DMS 273 (cell line): ENCODE measurements at regions not wholly inside any gene's neighbourhood (a gene's known extent, or its start where the extent isn't known, plus 50 kb on each side); places are given as distances from the start of the nearest gene placed in this dataset.
"Not testable (repeated sequence)": the region's sequence is repeated elsewhere in the genome, so short reads cannot be mapped to it uniquely, and the experiment has no call there.

Experiments used
- DNase-seq: peaks from one replicate; lab custom pipeline; 2025; ENCODE audit not compliant: unreplicated experiment; lab: John Stamatoyannopoulos, UW

DNA sequence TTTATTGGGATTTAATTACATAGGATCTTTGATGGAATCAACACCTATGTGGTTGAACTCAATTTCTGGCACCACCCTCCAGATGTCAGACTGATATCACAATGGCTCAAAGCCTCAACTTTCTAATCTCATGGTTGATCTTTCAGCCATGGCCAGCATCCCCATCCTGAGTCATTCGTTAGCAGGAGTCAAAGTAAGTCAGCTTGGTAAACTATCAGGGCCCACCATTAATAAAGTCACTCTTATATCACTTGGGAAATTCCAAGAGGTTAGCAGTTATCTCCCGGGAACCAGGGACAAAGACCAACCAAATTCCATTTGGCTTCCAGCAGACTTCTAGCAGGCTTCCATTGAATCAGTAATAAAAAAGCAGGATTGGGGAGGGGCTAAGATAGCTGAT is 50.7 kb upstream of the TNFSF4 start:
- DNase-seq, result no peak

DNA sequence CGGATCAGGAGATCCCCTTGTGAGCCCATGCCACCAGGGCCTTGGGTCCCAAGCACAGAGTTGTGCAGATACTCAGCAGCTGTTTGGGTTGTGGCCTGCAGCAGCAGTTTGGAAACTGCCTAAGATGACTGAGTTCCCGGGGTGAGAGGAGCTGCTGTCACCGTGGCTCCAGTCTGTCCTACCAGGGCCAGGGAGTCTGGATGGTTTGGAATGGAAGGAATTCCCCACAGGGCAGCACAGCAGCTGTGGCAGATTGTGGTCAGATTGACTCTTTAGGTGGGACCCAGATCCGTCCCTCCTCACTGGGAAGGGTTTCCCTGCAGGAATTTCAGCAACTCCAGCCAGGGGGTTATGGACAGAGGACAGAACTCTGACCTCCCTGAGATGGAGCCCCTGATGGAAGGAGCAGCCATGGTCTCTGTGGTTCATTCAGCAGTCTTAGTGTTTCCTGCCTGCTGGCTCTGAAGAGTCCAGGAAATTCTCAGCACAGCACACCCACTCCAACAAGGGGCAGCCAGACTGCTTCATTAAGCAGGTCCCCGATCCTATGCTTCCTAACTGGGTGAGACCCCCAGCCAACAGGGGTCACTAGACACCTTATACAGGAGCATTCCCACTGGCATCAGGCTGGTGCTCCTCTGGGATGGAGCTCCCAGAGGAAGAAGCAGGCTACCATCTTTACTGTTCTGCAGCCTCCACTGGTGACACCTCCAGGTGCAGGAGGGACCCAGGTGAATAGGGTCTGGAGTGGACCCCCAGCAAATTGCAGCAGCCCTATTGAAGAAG is 51.5 kb upstream of the TNFSF4 start:
- no peak for DNase-seq

DNA sequence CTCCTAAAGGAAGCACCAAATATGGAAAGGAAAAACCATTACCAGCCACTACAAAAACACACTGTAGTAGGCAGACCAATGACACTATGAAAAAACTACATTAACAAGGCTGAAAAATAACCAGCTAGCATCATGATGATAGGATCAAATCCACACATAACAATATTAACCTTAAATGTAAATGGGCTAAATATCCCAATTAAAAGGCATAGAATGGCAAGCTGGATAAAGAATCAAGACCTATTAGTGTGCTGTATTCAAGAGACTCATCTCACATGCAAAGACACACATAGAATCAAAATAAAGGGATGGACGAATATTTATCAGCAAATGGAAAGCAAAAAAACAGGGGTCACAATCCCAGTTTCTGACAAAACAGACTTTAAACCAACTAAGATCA is 53.2 kb upstream of the TNFSF4 start:
- not testable (repeated sequence) for DNase-seq

DNA sequence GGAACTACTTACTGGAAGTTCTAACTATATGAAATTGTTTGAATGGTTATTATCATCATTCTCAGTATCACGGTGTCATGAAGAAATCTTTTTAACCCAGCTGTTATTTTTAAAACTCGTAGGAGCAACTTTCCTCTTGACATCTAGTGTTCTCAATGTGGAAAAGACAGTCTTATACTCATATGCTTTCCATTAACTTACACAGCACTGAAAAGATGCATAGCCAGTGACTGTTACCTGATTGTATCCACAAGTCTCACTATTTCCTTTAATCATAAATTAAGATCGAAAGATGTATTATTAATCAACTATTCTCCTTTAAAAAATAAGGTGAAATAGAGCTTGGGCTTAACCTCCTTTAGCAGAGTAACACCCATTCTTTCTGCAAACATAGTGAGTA is 59.7 kb upstream of the TNFSF4 start:
- DNase-seq, result no peak

DNA sequence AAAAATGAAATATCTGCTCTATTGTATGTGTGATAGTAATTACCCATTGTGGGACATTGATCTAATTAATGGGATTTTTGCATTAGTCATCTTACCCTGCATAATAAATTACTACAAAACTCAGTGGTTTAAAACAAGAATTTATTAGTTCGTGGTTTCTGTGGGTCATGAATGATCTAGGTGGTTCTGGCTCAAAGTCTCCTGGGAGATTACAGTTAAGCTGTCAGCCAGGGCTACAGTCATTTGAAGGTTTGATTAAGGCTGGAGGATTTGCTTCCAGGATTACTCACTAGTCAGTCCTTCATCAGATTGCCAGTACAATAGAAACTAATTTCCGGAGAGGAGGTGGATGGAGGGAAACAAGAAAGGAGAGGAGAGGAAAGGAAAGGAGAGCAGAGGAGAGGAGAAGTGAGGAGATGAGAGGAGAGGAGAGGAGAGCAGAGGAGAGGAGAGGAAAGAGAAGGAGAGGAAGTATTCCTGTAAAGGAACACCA is 60.4 kb upstream of the TNFSF4 start:
- no peak for DNase-seq

DNA sequence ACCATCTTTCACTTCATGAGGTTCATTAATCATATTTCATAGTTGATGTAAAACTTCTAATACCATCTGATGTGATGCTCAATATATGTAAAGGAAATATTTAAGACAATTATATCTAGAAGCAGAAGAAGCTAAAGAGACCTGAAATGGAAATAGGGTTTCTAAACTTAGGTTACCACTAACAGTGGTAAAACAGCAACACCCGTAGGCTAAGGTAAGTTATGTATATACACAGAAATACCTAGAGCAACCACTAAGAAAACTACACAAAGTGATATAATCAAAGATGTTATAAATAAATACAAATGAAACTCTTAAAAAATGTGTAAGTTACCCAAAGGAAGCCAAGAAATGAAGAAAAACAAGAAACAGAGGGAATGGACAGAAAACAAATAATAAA is 61.1 kb upstream of the TNFSF4 start:
- DNase-seq, result no peak

GRCh38 chr1:173268786-173269277 is 61.7 kb upstream of the TNFSF4 start:
- no peak for DNase-seq

GRCh38 chr1:173269490-173270230 is 62.5 kb upstream of the TNFSF4 start:
- no peak for DNase-seq

GRCh38 chr1:173270243-173270642 is 63.1 kb upstream of the TNFSF4 start:
- DNase-seq, result no peak

- DNase-seq, result not testable (repeated sequence)
Observed at GRCh38 chr1:173271021-173271420, 63.9 kb upstream of the TNFSF4 start.

- DNase-seq, result no peak
Observed at GRCh38 chr1:173275496-173275895, 68.4 kb upstream of the TNFSF4 start.

- no peak for DNase-seq
Observed at GRCh38 chr1:173276922-173277800, 70.0 kb upstream of the TNFSF4 start.

GRCh38 chr1:173280899-173281660 is 73.9 kb upstream of the TNFSF4 start:
- no peak for DNase-seq

DNA sequence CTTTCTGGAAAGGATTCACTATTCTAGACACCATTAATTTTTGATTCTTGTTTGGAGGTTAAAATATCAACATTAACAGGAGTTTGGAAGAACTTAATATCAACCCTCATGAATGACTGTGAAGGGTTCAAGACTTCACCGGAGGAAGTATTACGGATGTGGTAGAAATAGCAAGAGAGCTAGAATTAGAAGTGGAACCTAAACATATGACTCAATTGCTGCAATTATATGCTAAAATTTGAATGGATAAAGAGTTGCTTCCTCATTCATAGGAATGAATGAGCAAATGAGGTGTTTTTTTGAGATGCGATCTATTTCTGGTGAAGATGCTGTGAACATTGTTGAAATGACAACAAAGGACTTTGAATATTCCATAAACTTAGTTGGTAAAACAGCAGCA is 77.9 kb upstream of the TNFSF4 start:
- no peak for DNase-seq

GRCh38 chr1:173287785-173288184 is 80.7 kb upstream of the TNFSF4 start:
- DNase-seq, result no peak

DNA sequence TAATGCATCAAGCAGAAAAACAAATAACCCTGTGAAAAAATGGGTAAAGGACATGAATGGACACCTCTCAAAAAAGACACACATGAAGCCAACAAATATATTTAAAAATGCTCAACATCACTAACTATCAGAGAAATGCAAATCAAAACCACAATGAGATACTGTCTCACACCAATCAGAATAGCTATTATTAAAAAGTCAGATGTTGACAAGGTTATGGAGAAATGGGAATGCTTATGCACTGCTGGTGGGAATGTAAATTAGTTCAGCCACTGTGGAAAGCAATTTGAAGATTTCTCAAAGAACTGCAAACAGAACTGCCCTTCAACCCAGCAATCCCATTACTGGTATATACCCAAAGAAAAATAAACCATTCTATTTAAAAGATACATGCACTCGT is 86.6 kb upstream of the TNFSF4 start:
- DNase-seq, result no peak

GRCh38 chr1:173294843-173295242 is 87.7 kb upstream of the TNFSF4 start:
- DNase-seq, result no peak

DNA sequence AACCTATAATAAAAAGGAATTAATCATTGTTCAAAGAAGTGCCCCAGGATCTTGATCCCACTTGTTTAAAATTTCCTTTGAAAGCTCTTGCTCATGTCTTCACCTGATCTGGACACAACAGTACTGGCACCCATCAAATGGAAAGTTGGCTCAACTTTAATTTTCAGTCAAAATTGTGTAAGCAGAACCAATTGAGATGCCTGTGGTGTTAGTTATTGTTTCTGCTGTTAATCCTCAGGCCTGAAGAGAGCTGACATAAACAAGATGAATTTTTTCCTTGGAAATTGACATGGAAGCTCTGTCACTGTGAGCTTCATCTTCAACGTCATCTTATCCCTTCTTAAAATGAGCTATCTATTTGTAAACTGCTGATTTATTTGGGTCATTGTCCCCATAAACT is 88.3 kb upstream of the TNFSF4 start:
- DNase-seq, result no peak

- no peak for DNase-seq
Observed at GRCh38 chr1:173295995-173296394, 88.9 kb upstream of the TNFSF4 start.

- no peak for DNase-seq
Observed at GRCh38 chr1:173297798-173298391, 90.8 kb upstream of the TNFSF4 start.
